ENCODE measurements at regions not wholly inside any gene's neighbourhood (a gene's known extent, or its start where the extent isn't known, plus 50 kb on each side); places are given as distances from the start of the nearest gene placed in this dataset.

- Histone ChIP-seq H3K27ac (ENCODE audit: low read depth, low read length) (no peak overlapping the region), H3K79me2 (ENCODE audit: control insufficient read depth, low read length) (no peaks in the 10 kb centered on the region), H3K36me3 (ENCODE audit: control insufficient read depth, low read length) (no peaks in the 10 kb centered on the region), H3K4me1 (ENCODE audit: control insufficient read depth, low read length) (no peaks in the 10 kb centered on the region), H3F3A (ENCODE audit: control insufficient read depth, insufficient read depth) (no peaks in the 10 kb centered on the region), H3K27me3 (ENCODE audit: control insufficient read depth, low read length) (no peaks in the 10 kb centered on the region), H3K4me3 (ENCODE audit: low read length) (no peak overlapping the region), H3K9me2 (replicated peaks; ENCODE audit: control insufficient read depth, low read length) (no peaks in the 10 kb centered on the region), H4K20me1 (ENCODE audit: control insufficient read depth, insufficient read depth, low read depth, low read length) (no peaks in the 10 kb centered on the region), H3K9me3 (ENCODE audit: control insufficient read depth, insufficient read depth, low read length) (no peaks in the 10 kb centered on the region), H3K4me2 (ENCODE audit: low read length) (no peak overlapping the region)
- TF ChIP-seq CTCF (IDR thresholded peaks at IDR 0.05; ENCODE audit: low read depth, low read length, poor library complexity, severe bottlenecking) (no peak), EZH2phosphoT487 (IDR thresholded peaks at IDR 0.05; ENCODE audit: borderline replicate concordance, low read length) (no peak)
Measured at GRCh38 chr21:31497914-31498313, 153.9 kb upstream of the TIAM1 start.

GRCh38 chr21:31493350-31493880, 149.4 kb upstream of the TIAM1 start:
- no peaks in the 10 kb centered on the region for H3K79me2 ChIP-seq (ENCODE audit: control insufficient read depth, low read length)
- no peak overlapping the region for H3K4me3 ChIP-seq (ENCODE audit: low read length)
- H3K4me2 ChIP-seq (ENCODE audit: low read length) = no peak overlapping the region
- no peaks in the 10 kb centered on the region for H3K36me3 ChIP-seq (ENCODE audit: control insufficient read depth, low read length)
- H3K9me3 ChIP-seq (ENCODE audit: control insufficient read depth, insufficient read depth, low read length) = no peaks in the 10 kb centered on the region
- no peak for TF ChIP-seq CTCF (IDR thresholded peaks at IDR 0.05; ENCODE audit: low read depth, low read length, poor library complexity, severe bottlenecking)
- TF ChIP-seq EZH2phosphoT487 (IDR thresholded peaks at IDR 0.05; ENCODE audit: borderline replicate concordance, low read length) = no peak
- H3F3A ChIP-seq (ENCODE audit: control insufficient read depth, insufficient read depth) = no peaks in the 10 kb centered on the region
- no peaks in the 10 kb centered on the region for H3K4me1 ChIP-seq (ENCODE audit: control insufficient read depth, low read length)
- no peak overlapping the region for H3K27ac ChIP-seq (ENCODE audit: low read depth, low read length)
- H4K20me1 ChIP-seq (ENCODE audit: control insufficient read depth, insufficient read depth, low read depth, low read length) = no peaks in the 10 kb centered on the region
- H3K27me3 ChIP-seq (ENCODE audit: control insufficient read depth, low read length) = no peaks in the 10 kb centered on the region
- H3K9me2 ChIP-seq (replicated peaks; ENCODE audit: control insufficient read depth, low read length) = no peaks in the 10 kb centered on the region

- no peaks in the 10 kb centered on the region for H3K9me3 ChIP-seq (ENCODE audit: control insufficient read depth, insufficient read depth, low read length)
- H3K4me3 ChIP-seq (ENCODE audit: low read length) = no peak overlapping the region
- H3K27me3 ChIP-seq (ENCODE audit: control insufficient read depth, low read length) = no peaks in the 10 kb centered on the region
- no peaks in the 10 kb centered on the region for H3K4me1 ChIP-seq (ENCODE audit: control insufficient read depth, low read length)
- H3K4me2 ChIP-seq (ENCODE audit: low read length) = no peak overlapping the region
- no peak for TF ChIP-seq CTCF (IDR thresholded peaks at IDR 0.05; ENCODE audit: low read depth, low read length, poor library complexity, severe bottlenecking)
- H3K27ac ChIP-seq (ENCODE audit: low read depth, low read length) = no peak overlapping the region
- H3K36me3 ChIP-seq (ENCODE audit: control insufficient read depth, low read length) = no peaks in the 10 kb centered on the region
- no peaks in the 10 kb centered on the region for H4K20me1 ChIP-seq (ENCODE audit: control insufficient read depth, insufficient read depth, low read depth, low read length)
- H3F3A ChIP-seq (ENCODE audit: control insufficient read depth, insufficient read depth) = no peaks in the 10 kb centered on the region
- no peaks in the 10 kb centered on the region for H3K79me2 ChIP-seq (ENCODE audit: control insufficient read depth, low read length)
- no peaks in the 10 kb centered on the region for H3K9me2 ChIP-seq (replicated peaks; ENCODE audit: control insufficient read depth, low read length)
Measured at GRCh38 chr21:31491617-31492016, 147.6 kb upstream of the TIAM1 start.

- no peaks in the 10 kb centered on the region for H3K27me3 ChIP-seq (ENCODE audit: control insufficient read depth, low read length)
- H3K4me3 ChIP-seq (ENCODE audit: low read length) = no peak overlapping the region
- no peak overlapping the region for H3K4me2 ChIP-seq (ENCODE audit: low read length)
- no peaks in the 10 kb centered on the region for H4K20me1 ChIP-seq (ENCODE audit: control insufficient read depth, insufficient read depth, low read depth, low read length)
- no peaks in the 10 kb centered on the region for H3K9me2 ChIP-seq (replicated peaks; ENCODE audit: control insufficient read depth, low read length)
- no peak for TF ChIP-seq EZH2phosphoT487 (IDR thresholded peaks at IDR 0.05; ENCODE audit: borderline replicate concordance, low read length)
- TF ChIP-seq CTCF (IDR thresholded peaks at IDR 0.05; ENCODE audit: low read depth, low read length, poor library complexity, severe bottlenecking) = no peak
- H3K27ac ChIP-seq (ENCODE audit: low read depth, low read length) = no peak overlapping the region
- H3K36me3 ChIP-seq (ENCODE audit: control insufficient read depth, low read length) = no peaks in the 10 kb centered on the region
- no peaks in the 10 kb centered on the region for H3K79me2 ChIP-seq (ENCODE audit: control insufficient read depth, low read length)
- H3F3A ChIP-seq (ENCODE audit: control insufficient read depth, insufficient read depth) = no peaks in the 10 kb centered on the region
- no peaks in the 10 kb centered on the region for H3K4me1 ChIP-seq (ENCODE audit: control insufficient read depth, low read length)
- no peaks in the 10 kb centered on the region for H3K9me3 ChIP-seq (ENCODE audit: control insufficient read depth, insufficient read depth, low read length)
Measured at GRCh38 chr21:31490443-31490842, 146.4 kb upstream of the TIAM1 start.
